ENCODE measurements at regions not wholly inside any gene's neighbourhood (a gene's known extent, or its start where the extent isn't known, plus 50 kb on each side); places are given as distances from the start of the nearest gene placed in this dataset.

GRCh38 chr18:46213295-46213694 is 109.1 kb downstream of the HAUS1 start:
- TF ChIP-seq SIN3A (IDR thresholded peaks at IDR 0.05; ENCODE audit: borderline replicate concordance, insufficient read depth, low read length), result no peak
- no peak for TF ChIP-seq POLR2AphosphoS5 (IDR thresholded peaks at IDR 0.05; ENCODE audit: low read depth, low read length)
- TF ChIP-seq TAF1 (IDR thresholded peaks at IDR 0.05; ENCODE audit: borderline replicate concordance, insufficient read depth, low read length), result no peak

Measured in PFSK-1 (cell line).